SK-N-SH (cell line): ENCODE measurements at regions not wholly inside any gene's neighbourhood (a gene's known extent, or its start where the extent isn't known, plus 50 kb on each side); places are given as distances from the start of the nearest gene placed in this dataset.

Experiments
- CTCF ChIA-PET: fragments of 300-600, 350-600 bp; formaldehyde crosslinking; extraction: SDS; loops from one replicate; lab custom pipeline; 2021; lab: Yijun Ruan, JAX
- POLR2A ChIA-PET: fragments of 350-600 bp; sonication (Branson Sonifier 250); formaldehyde crosslinking; extraction: SDS; loops from one replicate; lab custom pipeline; 2020; ENCODE audit warnings: antibody characterized with exemption, inconsistent platforms; lab: Yijun Ruan, JAX
- DNase-seq: peaks from one replicate; pipeline ENCODE4 v3.0.0; 2012
- H2AFZ ChIP-seq: fragments of 200-600 bp; sonication (generic); 2 replicates; pipeline ENCODE4 v1.8.1; 2016; ENCODE audit warnings: antibody characterized with exemption, mild to moderate bottlenecking, low read depth
- H3F3A ChIP-seq: fragments of 200-600 bp; sonication (generic); replicated peaks from 2 replicates; pipeline ENCODE3; 2016; ENCODE audit warnings: antibody characterized with exemption, mild to moderate bottlenecking; ENCODE audit not compliant: insufficient read depth
- H3K27ac ChIP-seq, 2 experiments: fragments of 200-500 bp in 1 of 2; fragments of 200-600 bp in 1 of 2; sonication (Bioruptor generic) in 1 of 2; sonication (generic), shearing (Covaris generic) in 1 of 2; 2 replicates each; pipeline versions ENCODE4 v1.5.1 to v1.6.1; 2014 to 2016; ENCODE audit warnings: low read depth in 2 of 2, inconsistent platforms in 1 of 2, low read length in 1 of 2, mild to moderate bottlenecking in 1 of 2, mixed read lengths in 1 of 2
- H3K27me3 ChIP-seq: fragments of 200-600 bp; sonication (generic), shearing (Covaris generic); 2 replicates; pipeline ENCODE4 v1.6.1; 2016; ENCODE audit warnings: mixed run types; ENCODE audit not compliant: insufficient read depth
- H3K36me3 ChIP-seq, 2 experiments: fragments of 200-500 bp in 1 of 2; fragments of 200-600 bp in 1 of 2; sonication (Bioruptor generic) in 1 of 2; sonication (generic) in 1 of 2; replicated peaks in 1 of 2; 2 replicates each; pipeline versions ENCODE3 to v1.5.1; 2014 to 2016; ENCODE audit warnings: low read length in 1 of 2, mild to moderate bottlenecking in 1 of 2; ENCODE audit not compliant: insufficient read depth in 2 of 2, control insufficient read depth in 1 of 2
- H3K4me1 ChIP-seq, 2 experiments: fragments of 200-500 bp in 1 of 2; fragments of 200-600 bp in 1 of 2; sonication (Bioruptor generic) in 1 of 2; sonication (generic), shearing (Covaris generic) in 1 of 2; 2 replicates each; pipeline versions ENCODE4 v1.5.1 to v1.6.1; 2014 to 2016; ENCODE audit warnings: low read depth in 1 of 2, low read length in 1 of 2, mixed run types in 1 of 2; ENCODE audit not compliant: insufficient read depth in 2 of 2, control insufficient read depth in 1 of 2
- H3K4me2 ChIP-seq: fragments of 200-600 bp; sonication (generic), shearing (Covaris generic); 2 replicates; pipeline ENCODE4 v1.6.1; 2017; ENCODE audit warnings: mixed run types
- H3K4me3 ChIP-seq, 2 experiments: fragments of 200-500 bp in 1 of 2; fragments of 200-600 bp in 1 of 2; sonication (Bioruptor generic) in 1 of 2; sonication (generic), shearing (Covaris generic) in 1 of 2; 2 replicates each; pipeline versions ENCODE4 v1.5.1 to v1.8.1; 2014 to 2016; ENCODE audit warnings: low read depth in 2 of 2, inconsistent platforms in 1 of 2, low read length in 1 of 2, mild to moderate bottlenecking in 1 of 2, mixed read lengths in 1 of 2, moderate library complexity in 1 of 2
- H3K79me2 ChIP-seq: fragments of 200-600 bp; sonication (generic); 2 replicates; pipeline ENCODE4 v1.8.1; 2017; ENCODE audit warnings: mild to moderate bottlenecking; ENCODE audit not compliant: insufficient read depth
- H3K9ac ChIP-seq: fragments of 200-600 bp; sonication (generic); 2 replicates; pipeline ENCODE4 v1.6.1; 2017; ENCODE audit warnings: mixed run types
- H3K9me2 ChIP-seq: fragments of 200-600 bp; sonication (generic); 2 replicates; pipeline ENCODE4 v1.6.1; 2017; ENCODE audit warnings: mixed run types
- H3K9me3 ChIP-seq: fragments of 200-600 bp; sonication (generic); 2 replicates; pipeline ENCODE4 v1.6.1; 2017; ENCODE audit warnings: mixed run types, mild to moderate bottlenecking, moderate library complexity
- H4K20me1 ChIP-seq: fragments of 200-600 bp; sonication (generic); 2 replicates; pipeline ENCODE4 v1.6.1; 2017; ENCODE audit warnings: mild to moderate bottlenecking, mixed run types; ENCODE audit not compliant: insufficient read depth
- ELF1 ChIP-seq: IDR thresholded peaks from 2 replicates; pipeline ENCODE4 v1.4.0; 2012
- EZH2phosphoT487 ChIP-seq: fragments of 200-600 bp; sonication (generic); IDR thresholded peaks from 2 replicates; pipeline ENCODE4 v1.6.1; 2017; ENCODE audit warnings: low read depth, mixed run types, mild to moderate bottlenecking, antibody characterized with exemption, moderate library complexity, borderline replicate concordance
- FOSL2 ChIP-seq: IDR thresholded peaks from 2 replicates; pipeline ENCODE4 v1.4.0; 2012; ENCODE audit warnings: low read depth, mild to moderate bottlenecking, moderate library complexity, borderline replicate concordance
- FOXJ3 ChIP-seq: sonication (generic); formaldehyde crosslinking; IDR thresholded peaks from 2 replicates; pipeline ENCODE4 v1.5.1; 2020; ENCODE audit warnings: mild to moderate bottlenecking, missing genetic modification reagents
- FOXM1 ChIP-seq: IDR thresholded peaks from 2 replicates; pipeline ENCODE4 v1.4.0; 2012; ENCODE audit warnings: low read depth, mild to moderate bottlenecking
- GABPA ChIP-seq: IDR thresholded peaks from 2 replicates; pipeline ENCODE4 v1.4.0; 2012; ENCODE audit warnings: low read depth, mild to moderate bottlenecking
- JUND ChIP-seq: IDR thresholded peaks from 2 replicates; pipeline ENCODE4 v1.4.0; 2012
- MXI1 ChIP-seq: IDR thresholded peaks from 2 replicates; pipeline ENCODE4 v1.6.1; 2012; ENCODE audit warnings: mild to moderate bottlenecking, low read depth, low read length, improper control_type of control experiment
- NFIC ChIP-seq: IDR thresholded peaks from 2 replicates; pipeline ENCODE4 v1.4.0; 2012; ENCODE audit warnings: borderline replicate concordance
- NRF1 ChIP-seq: IDR thresholded peaks from 2 replicates; pipeline ENCODE4 v1.6.1; 2012; ENCODE audit warnings: low read depth, mild to moderate bottlenecking, low read length
- RCOR1 ChIP-seq: fragments of 150-350 bp; IDR thresholded peaks from 2 replicates; pipeline ENCODE4 v1.6.1; 2017; ENCODE audit warnings: antibody characterized with exemption, low read length
- RXRA ChIP-seq: IDR thresholded peaks from 2 replicates; pipeline ENCODE4 v1.4.0; 2012; ENCODE audit warnings: low read depth, mild to moderate bottlenecking, borderline replicate concordance
- TAF1 ChIP-seq: IDR thresholded peaks from 2 replicates; pipeline ENCODE4 v1.6.1; 2012; ENCODE audit warnings: low read depth, mild to moderate bottlenecking, low read length, moderate library complexity, borderline replicate concordance
- YY1 ChIP-seq: IDR thresholded peaks from 2 replicates; pipeline ENCODE4 v1.4.0; 2012; ENCODE audit warnings: low read depth, mild to moderate bottlenecking
- WGBS: methylation state at CpG from one replicate; pipeline ENCODE4 v1.1.6; 2017; ENCODE audit warnings: low lambda C conversion rate; 5-methylcytosine and 5-hydroxymethylcytosine counted together
- TF ChIP-seq, protein P1 (sequence below): fragments of 150-350 bp; IDR thresholded peaks from 2 replicates; pipeline ENCODE4 v1.6.1; 2017; ENCODE audit warnings: antibody characterized with exemption, low read length, low read depth, borderline replicate concordance
- TF ChIP-seq, protein P2 (sequence below): fragments of 150-350 bp; IDR thresholded peaks from 2 replicates; pipeline ENCODE4 v1.6.1; 2016; ENCODE audit warnings: mild to moderate bottlenecking, low read depth, low read length
- TF ChIP-seq, protein P3 (sequence below): fragments of 200-600 bp; sonication (generic); IDR thresholded peaks from 2 replicates; pipeline ENCODE4 v1.6.1; 2017; ENCODE audit warnings: antibody characterized with exemption, mild to moderate bottlenecking, moderate library complexity
- TF ChIP-seq, protein P4 (sequence below): IDR thresholded peaks from 2 replicates; pipeline ENCODE4 v1.4.0; 2012; ENCODE audit warnings: low read depth, borderline replicate concordance
- TF ChIP-seq, protein P5 (sequence below): IDR thresholded peaks from 2 replicates; pipeline ENCODE4 v1.4.0; 2012; ENCODE audit warnings: low read depth, borderline replicate concordance
- TF ChIP-seq, protein P6 (sequence below): IDR thresholded peaks from 2 replicates; pipeline ENCODE4; 2012

DNA sequence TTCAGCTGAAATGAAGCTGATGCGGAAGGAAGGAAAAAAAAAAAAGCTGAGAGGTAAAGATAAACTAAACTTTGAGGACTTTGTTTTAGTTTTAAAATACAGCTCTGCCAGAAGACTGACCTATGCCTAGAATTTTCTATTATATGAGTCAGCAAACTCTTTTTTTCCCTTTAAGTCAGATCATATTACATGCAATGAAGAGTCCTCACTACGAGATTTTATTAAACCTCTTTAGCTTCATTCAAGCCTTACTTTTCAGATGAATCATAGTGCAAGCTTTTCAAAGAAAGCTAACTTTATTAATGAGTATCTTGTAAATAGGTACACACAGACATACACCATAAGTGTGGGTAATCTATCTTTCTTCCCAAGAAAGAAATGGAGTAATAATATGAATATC, 57.8 kb upstream of the FSCB start:
- Histone ChIP-seq H3K79me2 (no peaks in the 10 kb centered on the region), H3K27ac (no peak overlapping the region), H3K36me3 (no peaks in the 10 kb centered on the region), H3F3A (no peaks in the 10 kb centered on the region), H3K4me3 (no peak overlapping the region), H2AFZ (no peak overlapping the region), H3K27me3 (no peaks in the 10 kb centered on the region), H4K20me1 (no peaks in the 10 kb centered on the region), H3K4me1 (no peaks in the 10 kb centered on the region), H3K9me2 (no peaks in the 10 kb centered on the region), H3K9me3 (no peaks in the 10 kb centered on the region), H3K9ac (no peak overlapping the region), H3K4me2 (no peak overlapping the region)
- ChIA-PET POLR2A (no interaction called here), CTCF (no interaction called here)
- TF ChIP-seq JUND (no peak), FOXJ3 (no peak), MXI1 (no peak), RXRA (no peak), YY1 (no peak), TAF1 (no peak), NRF1 (no peak), ELF1 (no peak), FOXM1 (no peak), RCOR1 (no peak), NFIC (no peak), GABPA (no peak), FOSL2 (no peak), EZH2phosphoT487 (no peak)
- TF ChIP-seq, protein P1, sequence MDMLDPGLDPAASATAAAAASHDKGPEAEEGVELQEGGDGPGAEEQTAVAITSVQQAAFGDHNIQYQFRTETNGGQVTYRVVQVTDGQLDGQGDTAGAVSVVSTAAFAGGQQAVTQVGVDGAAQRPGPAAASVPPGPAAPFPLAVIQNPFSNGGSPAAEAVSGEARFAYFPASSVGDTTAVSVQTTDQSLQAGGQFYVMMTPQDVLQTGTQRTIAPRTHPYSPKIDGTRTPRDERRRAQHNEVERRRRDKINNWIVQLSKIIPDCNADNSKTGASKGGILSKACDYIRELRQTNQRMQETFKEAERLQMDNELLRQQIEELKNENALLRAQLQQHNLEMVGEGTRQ, result no peak
- TF ChIP-seq, protein P2, sequence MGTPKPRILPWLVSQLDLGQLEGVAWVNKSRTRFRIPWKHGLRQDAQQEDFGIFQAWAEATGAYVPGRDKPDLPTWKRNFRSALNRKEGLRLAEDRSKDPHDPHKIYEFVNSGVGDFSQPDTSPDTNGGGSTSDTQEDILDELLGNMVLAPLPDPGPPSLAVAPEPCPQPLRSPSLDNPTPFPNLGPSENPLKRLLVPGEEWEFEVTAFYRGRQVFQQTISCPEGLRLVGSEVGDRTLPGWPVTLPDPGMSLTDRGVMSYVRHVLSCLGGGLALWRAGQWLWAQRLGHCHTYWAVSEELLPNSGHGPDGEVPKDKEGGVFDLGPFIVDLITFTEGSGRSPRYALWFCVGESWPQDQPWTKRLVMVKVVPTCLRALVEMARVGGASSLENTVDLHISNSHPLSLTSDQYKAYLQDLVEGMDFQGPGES, result no peak
- TF ChIP-seq, protein P3, sequence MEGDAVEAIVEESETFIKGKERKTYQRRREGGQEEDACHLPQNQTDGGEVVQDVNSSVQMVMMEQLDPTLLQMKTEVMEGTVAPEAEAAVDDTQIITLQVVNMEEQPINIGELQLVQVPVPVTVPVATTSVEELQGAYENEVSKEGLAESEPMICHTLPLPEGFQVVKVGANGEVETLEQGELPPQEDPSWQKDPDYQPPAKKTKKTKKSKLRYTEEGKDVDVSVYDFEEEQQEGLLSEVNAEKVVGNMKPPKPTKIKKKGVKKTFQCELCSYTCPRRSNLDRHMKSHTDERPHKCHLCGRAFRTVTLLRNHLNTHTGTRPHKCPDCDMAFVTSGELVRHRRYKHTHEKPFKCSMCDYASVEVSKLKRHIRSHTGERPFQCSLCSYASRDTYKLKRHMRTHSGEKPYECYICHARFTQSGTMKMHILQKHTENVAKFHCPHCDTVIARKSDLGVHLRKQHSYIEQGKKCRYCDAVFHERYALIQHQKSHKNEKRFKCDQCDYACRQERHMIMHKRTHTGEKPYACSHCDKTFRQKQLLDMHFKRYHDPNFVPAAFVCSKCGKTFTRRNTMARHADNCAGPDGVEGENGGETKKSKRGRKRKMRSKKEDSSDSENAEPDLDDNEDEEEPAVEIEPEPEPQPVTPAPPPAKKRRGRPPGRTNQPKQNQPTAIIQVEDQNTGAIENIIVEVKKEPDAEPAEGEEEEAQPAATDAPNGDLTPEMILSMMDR, result no peak
- TF ChIP-seq, protein P4, sequence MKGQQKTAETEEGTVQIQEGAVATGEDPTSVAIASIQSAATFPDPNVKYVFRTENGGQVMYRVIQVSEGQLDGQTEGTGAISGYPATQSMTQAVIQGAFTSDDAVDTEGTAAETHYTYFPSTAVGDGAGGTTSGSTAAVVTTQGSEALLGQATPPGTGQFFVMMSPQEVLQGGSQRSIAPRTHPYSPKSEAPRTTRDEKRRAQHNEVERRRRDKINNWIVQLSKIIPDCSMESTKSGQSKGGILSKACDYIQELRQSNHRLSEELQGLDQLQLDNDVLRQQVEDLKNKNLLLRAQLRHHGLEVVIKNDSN, result no peak
- TF ChIP-seq, protein P5, sequence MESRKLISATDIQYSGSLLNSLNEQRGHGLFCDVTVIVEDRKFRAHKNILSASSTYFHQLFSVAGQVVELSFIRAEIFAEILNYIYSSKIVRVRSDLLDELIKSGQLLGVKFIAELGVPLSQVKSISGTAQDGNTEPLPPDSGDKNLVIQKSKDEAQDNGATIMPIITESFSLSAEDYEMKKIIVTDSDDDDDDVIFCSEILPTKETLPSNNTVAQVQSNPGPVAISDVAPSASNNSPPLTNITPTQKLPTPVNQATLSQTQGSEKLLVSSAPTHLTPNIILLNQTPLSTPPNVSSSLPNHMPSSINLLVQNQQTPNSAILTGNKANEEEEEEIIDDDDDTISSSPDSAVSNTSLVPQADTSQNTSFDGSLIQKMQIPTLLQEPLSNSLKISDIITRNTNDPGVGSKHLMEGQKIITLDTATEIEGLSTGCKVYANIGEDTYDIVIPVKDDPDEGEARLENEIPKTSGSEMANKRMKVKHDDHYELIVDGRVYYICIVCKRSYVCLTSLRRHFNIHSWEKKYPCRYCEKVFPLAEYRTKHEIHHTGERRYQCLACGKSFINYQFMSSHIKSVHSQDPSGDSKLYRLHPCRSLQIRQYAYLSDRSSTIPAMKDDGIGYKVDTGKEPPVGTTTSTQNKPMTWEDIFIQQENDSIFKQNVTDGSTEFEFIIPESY, result no peak
- TF ChIP-seq, protein P6, sequence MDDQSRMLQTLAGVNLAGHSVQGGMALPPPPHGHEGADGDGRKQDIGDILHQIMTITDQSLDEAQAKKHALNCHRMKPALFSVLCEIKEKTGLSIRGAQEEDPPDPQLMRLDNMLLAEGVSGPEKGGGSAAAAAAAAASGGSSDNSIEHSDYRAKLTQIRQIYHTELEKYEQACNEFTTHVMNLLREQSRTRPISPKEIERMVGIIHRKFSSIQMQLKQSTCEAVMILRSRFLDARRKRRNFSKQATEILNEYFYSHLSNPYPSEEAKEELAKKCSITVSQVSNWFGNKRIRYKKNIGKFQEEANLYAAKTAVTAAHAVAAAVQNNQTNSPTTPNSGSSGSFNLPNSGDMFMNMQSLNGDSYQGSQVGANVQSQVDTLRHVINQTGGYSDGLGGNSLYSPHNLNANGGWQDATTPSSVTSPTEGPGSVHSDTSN, result no peak
- 11% methylated on average over 2 of the region's 2 CpGs for WGBS
- no peak for DNase-seq
